Caki2 (cell line): ENCODE measurements at regions not wholly inside any gene's neighbourhood (a gene's known extent, or its start where the extent isn't known, plus 50 kb on each side); places are given as distances from the start of the nearest gene placed in this dataset.
"Not testable (repeated sequence)": the region's sequence is repeated elsewhere in the genome, so short reads cannot be mapped to it uniquely, and the experiment has no call there.

ENCODE experiments used
- DNase-seq: peaks from one replicate; pipeline ENCODE4 v3.0.0-alpha.2; 2015; ENCODE audit warnings: low read depth
- in situ Hi-C: cut with HindIII; loops from 2 replicates; pipeline ENCODE4 v1.10.0; 2016; ENCODE audit warnings: low sequenced_read_pairs, low pct_unique_long_range_greater_than_20kb, mixed read lengths

DNA sequence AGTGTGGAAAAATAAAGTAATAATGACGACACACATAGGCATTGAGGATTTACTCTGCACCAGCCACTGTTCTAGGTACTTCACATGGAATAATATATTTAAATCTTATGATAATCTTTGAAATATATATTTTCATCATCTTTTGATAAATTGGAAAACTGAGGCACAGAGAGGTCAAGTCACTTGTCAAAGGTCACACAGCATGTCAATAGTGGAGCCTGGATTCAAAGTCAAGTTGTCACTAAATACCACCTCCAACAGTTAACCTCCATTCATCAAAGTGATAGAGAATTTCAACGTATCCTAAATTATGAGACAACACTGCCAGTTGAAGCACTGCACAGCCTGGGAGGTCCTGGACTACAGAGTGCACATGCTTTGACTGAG, 121.7 kb downstream of the IRX5 start:
- in situ Hi-C loops = no loop called here
- DNase-seq = no peak

DNA sequence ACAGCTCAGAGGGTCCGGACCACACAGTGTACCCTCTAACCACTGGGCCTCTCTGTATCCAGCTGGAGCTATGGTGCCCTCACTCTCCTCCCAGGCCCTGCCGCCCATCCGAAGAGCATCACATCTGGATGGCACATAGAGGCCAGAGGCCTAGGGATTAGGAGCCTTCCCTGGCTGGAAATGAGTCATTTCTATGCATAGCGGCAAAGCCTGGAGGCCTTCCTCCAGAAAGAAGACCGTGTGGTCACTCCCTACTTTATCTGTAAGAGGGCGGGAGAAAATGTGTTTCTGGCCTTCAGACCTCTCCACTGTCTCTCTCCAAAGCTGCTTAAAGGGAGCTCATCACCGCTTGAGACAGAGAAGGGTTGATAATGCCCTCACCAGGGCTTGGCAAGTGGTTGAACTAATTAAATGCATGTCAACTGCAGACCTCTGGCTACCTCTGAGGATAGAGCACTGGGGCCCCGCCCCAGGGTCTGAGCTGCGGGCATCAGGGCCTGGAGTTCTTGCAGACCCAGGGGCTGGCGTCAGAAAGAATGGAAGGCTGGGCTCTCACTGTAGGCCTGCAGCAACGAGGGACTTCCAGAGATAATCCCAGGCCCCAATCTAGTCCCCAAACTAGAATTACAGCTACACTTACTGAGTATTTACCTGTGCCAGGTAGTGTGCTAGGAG, 122.2 kb downstream of the IRX5 start:
- DNase-seq = no peak
- in situ Hi-C loops = no loop called here

DNA sequence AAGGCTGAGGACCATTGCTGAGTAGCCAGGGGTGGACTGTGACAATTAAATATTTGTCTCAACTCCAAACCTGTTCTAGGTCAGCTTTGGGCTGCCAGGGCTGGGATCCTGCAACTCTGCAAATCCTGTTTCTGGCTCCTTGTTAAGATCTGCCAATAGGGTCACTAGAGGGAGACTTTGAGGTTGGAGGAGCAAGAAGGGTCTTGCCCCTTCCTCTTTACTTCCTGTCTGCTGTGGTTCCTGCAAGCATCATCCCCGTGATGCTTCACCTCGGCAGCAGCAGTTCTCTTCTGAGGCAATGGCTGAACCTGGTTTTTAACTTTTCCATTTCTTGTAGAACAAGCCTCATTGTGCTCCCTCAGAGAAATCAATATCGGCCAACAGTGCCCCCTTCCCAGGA, 124.6 kb downstream of the IRX5 start:
- no peak for DNase-seq
- in situ Hi-C loops = no loop called here

DNA sequence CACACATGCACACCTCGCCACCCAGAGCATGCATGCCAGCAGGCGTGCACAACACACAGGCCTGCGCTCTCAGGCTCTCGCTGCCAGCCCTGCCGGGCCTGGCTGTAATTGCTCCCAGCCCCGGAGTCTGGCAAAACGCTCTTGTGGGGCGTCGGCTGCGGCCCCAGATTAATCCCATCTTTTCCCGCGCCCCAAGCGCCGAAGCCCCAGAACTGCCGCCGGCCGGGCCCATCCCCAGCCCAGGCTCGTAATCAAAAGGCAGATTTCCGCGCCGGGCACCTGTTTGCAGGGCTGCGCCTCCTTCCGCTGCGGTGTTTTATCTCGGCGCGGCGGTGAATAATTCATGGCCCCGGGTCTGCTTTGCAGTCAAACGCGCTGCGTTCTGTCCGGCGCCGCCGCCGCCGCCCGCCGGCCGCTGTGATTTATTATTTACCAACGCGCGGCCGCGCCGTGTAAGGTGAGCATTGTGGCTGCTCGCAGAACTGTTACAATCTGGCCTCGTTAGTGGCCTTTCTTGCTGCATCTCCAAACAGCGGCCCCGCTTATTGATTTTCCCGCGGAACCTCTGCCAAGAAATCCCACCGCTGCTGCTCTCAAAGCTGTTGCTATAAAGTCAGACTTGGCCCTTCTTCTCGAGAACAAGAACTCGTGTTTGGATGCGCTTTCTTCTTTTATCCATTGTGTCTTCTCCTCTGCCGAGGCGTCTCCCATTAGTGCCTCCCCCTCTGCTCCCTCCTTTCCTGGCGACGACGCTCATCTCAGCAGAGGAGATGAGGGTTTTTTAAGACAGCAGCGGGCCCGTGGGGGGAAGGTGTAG, 126.1 kb downstream of the IRX5 start:
- in situ Hi-C loops = no loop called here

DNA sequence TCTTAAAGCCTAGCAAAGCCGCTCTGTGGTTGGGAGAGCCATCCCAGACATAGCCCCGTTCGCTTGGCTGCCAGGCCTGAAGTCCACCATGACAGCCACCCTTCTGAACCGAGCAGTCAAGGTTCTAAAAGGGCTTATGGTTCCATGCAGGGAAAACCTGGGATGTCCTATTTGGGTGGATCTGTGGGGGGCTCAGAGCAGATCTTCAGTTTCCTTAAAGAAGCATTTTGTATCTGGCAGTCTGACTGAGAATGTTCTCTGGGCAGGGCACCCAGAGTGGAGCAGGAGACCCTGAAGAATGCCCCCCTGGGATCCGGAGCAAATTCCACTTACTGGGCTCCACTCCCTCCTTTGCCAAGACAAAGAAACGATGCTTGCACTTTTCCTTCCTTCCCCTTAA, 127.2 kb downstream of the IRX5 start:
- in situ Hi-C loops = no loop called here

More for the DNA sequence above, 126.1 kb downstream of the IRX5 start:
- DNase-seq = no peak

DNA sequence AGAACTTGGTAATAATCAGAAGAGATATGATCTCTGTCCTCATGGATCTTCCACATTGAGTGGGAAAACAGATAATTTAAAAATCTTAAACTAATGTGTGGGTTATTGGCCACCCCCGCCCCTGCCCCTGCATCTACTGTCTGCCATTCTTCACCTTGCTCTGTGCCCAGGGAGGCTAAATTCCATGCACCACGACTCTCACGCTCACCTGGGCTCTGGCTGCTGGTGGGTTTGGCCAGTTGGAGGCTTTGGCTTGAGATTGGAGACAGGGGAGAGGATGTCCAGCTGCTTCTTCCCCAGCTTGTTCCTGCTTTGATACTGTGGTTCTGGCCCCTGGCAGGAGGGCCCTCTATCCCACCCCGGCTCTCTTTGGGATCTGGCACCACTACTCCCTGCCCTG, 127.9 kb downstream of the IRX5 start:
- DNase-seq = no peak
- in situ Hi-C loops = no loop called here

More for the DNA sequence above, 127.2 kb downstream of the IRX5 start:
- DNase-seq = no peak

DNA sequence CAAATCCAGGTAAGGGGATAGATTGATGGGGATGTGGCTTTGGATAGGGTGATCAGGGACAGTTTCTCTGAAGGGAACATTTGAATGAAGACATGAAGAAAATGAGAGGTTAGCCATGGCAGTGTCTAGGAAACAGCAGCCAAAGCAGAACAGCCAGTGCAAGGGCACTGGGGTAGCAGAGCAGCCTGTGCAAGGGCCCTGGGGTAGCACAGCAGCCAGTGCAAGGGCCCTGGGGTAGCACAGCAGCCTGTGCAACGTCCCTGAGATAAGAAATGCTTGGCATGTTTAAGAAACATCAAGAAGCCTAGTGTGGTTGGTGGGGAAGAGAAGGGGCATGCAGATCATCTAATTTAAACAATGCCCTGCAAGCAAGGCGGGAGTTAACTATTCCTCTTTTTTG, 128.5 kb downstream of the IRX5 start:
- DNase-seq = no peak
- in situ Hi-C loops = no loop called here

DNA sequence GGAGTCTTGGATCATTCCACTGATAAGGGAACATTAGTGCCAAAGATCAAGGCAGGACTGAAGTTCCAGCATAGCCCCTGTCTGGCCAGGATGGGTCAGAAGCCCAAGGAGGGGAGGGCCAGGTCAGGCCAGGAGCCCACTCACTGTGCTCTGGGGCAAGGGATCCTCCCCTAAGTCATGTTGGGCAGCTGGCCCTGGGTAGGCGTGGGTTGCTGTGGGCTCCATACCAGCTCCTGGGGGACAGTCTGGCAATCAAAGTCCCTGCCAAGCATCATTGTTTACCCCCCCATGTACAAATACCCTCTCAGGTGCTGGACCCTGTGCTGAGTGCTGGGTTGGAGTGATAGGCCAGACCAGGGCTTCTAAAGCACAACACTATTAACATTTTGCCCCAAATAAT, 130.5 kb downstream of the IRX5 start:
- in situ Hi-C loops = no loop called here
- no peak for DNase-seq

DNA sequence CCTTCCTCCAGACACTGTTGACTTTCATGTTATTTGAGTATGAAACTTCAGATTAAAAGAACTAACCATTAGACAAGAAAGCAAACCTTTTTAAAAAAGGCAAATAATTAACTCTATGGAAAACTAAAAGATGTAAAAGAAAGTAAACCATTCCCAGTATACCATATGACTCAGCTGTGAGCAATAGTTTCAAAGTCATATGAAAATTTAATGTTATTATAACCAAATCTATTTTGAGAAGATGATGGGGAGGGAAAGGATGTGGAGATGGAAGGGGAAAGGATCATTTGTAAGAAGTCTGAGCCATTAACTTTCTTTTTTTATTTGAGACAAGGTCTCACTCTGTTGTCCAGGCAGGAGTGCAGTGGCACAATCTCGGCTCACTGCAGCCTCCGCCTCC, 131.8 kb downstream of the IRX5 start:
- DNase-seq = peak; percentile 12
- in situ Hi-C loops = no loop called here

DNA sequence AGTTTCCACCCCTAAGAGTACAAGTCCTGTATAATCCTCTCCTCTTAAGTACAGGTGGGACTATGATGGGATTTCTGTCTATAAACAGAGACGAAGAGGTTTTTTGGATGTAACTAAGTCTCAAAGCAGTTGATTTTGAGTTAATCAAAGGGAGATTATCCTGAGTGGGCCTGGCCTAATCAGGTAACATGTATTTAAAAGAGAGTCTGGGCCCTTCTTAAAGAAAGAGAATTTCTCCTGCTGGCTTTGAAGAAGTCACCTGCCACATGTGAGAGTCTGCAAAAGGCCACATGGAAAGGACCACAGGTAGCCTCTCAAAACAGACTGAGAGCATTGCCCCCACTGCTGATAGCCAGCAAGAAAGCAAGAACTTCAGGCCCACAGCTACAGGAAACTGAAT, 142.3 kb downstream of the IRX5 start:
- no peak for DNase-seq
- in situ Hi-C loops = no loop called here

DNA sequence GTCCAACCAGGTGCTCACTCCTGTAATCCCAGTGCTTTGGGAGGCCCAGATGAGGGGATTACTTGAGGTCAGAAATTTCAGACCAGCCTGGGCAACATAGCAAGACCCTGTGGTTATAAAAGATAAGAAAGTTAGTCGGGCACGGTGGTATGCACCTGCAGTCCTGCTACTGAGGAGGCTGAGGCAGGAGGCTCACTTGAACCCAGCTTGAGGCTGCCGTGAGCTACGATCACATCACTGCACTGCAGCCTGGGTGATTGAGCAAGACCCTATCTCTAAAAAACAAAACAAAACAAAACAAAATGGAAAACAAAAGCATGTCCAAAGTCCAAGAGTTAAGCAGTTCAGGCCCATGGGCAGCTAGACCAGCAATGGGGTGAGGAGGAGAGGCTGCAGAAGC, 143.2 kb downstream of the IRX5 start:
- DNase-seq = no peak
- in situ Hi-C loops = no loop called here

DNA sequence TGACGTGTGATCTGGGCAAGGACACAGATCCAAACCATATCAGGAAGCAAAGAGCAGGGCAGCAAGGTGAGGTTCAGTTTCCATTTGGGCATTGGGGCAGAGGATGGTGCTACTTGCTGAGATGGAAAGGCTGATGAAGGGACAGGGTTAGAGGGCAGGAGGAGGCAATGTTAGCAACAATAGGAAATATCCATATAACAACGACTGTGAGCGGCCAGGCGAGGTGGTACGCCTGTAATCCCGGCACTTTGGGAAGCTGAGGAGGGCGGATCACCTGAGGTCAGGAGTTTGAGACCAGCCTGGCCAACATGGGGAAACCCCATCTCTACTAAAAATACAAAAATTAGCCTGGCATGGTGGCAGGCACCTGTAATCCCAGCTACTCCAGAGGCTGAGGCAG, 144.5 kb downstream of the IRX5 start:
- DNase-seq, in situ Hi-C loops: not testable (repeated sequence)

DNA sequence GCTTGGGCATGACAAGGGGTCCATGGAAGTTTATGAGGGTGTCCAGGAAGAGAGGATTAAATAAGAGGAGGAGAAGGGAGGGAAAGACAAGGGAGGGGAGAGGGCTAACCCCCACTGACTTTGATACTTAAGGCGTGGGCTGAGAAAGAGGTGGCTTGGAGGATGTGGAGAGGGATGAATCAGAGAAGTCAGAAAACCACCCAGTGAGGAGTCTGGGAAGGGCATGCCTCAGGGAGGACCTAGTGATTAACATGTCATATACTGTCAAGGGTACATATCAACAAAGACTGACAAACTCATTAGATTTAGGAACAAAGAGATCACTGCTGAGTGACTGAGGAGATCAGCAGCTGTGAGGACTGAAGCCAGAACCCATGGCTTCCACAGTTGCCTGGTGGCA, 145.4 kb downstream of the IRX5 start:
- DNase-seq = no peak
- in situ Hi-C loops = no loop called here

DNA sequence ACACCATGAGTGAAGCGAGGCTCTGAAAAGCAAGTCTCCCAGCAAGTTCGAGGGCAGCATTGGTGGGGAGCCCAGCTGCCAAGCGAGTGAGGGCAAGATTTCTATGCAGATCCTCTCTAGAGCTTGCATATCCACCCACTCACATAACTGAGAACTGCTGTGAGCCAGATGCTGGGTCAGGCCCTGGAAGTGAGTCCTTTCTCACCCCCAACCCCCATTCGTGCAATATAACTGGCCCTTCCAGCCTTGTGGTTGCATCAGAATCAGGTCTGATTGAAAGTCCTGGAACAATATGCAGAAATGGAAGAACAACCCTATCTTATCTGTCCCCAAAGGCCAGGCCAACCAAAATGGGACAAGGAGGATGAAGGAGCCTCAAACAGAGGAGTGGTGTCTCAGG, 146.6 kb downstream of the IRX5 start:
- in situ Hi-C loops = no loop called here
- no peak for DNase-seq

DNA sequence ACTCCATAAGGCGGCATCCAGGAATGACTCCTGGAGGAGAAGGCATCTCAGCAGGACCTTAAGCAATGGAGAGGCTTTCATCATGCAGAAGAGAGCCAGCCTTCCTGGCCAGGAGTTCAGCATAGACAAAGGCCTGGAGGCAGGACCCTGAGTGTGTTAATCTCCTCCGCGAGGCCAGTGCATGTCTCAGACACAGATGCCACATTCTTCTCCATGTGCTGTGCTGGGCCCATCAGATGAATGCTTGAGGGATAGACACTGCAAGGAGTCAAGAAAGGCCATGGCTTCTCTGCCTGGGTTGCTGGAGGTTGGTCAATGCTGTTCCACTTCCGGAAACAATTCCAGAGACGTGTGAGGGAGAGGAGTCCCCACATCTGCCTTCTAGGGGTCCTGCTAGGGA, 147.5 kb downstream of the IRX5 start:
- in situ Hi-C loops = no loop called here

DNA sequence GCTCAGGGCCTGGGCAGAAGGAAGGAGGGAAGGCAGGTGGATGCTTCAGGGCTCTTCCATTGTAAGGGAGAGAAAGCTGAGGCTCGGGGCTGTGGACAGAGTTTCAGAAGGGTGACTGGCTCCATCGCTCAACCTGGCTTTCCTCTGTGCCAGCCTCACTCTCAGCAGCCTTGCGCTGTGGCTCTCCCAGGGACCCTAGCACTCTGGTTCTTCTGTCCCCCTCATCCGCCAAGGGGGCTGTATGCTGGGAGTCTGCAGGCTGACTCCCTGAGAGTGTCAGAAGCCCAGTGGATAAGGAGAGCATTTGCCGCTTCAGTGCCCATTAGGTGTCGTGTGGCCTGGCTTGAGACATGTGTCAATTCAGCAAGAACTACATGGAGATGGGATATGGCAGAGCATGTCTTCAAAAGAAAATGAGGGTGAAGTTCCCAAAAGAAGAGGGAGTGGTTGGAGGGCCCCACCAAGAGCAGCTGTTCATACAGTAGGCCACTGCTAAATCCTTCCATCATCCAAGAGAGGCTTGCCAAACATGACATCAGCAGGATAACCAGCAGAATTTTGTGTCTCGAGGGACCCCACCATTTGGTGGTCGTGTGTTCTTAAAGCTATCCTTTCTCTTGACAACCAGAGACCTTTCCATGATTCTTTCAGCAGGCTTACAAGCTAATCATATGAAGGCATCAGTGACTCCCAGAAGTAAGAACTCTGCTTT, 148.2 kb downstream of the IRX5 start:
- in situ Hi-C loops = no loop called here

More for the DNA sequence above, 147.5 kb downstream of the IRX5 start:
- DNase-seq = no peak

DNA sequence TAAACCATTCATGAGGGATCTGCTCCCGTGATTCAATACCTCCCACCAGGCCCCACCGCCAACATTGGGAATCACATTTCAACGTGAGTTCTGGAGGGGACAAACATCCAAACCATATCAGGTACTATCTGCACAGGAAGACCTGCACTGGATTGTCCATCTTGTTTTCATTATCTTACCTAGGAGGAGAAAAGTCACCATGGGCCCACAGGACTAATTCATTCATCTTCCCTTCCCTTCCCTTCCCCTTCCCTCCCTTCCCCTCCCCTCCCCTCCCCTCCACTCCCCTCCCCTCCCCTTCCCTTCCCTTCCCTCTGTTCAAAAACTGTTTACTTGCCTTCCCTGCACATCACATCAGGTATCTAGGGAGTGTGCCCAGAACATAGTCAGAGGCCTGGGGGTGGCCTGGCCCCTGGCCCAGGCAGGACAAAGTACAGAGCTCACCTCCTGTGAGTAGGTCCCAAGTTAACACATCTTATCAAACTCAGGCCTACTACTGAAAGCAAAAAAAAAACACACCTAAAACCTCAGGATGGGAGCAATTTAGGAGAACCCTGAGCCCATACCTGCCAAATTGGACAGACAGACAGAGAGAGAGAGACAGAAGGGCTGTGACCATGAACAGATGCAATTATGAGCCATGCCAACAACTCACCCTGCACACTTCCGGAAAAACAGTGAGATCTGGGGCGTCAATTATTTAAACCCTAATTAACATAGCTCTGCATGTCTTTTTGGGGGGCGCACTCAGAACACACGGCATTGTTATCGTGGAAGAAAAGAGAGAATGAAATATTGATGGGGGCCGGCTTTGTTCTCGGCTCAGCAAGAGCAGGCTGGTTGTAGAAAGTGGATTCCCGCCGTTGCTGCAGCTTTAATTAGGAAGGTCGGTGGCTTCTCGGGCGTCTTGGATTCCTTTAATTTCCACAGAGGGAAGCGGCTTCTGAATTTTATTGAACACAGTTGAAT, 151.2 kb downstream of the IRX5 start:
- in situ Hi-C loops = no loop called here
- DNase-seq = no peak

More for the DNA sequence above, 148.2 kb downstream of the IRX5 start:
- DNase-seq = no peak

DNA sequence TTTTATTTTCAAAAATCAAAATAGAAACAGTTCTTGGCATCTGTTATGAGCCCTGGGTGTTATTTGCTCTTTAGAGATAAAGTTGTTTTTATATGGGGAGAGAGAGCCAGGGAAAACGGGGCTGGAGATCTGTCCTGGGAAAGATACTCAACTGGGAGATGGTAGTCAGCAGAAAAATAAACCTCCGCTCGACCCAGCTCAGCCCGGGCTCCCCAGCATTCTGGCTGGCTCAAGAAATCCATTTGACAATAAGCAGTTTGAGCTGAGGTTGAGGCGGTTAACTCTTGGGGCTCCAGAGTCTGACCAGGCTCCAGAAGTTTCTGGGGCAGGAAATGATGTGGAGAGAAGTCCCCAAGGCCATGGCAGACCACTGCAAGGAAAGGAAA, 151.9 kb downstream of the IRX5 start:
- in situ Hi-C loops = no loop called here
- no peak for DNase-seq
